GM21576 (cell line): ENCODE measurements at regions not wholly inside any gene's neighbourhood (a gene's known extent, or its start where the extent isn't known, plus 50 kb on each side); places are given as distances from the start of the nearest gene placed in this dataset.
"Not testable (repeated sequence)": the region's sequence is repeated elsewhere in the genome, so short reads cannot be mapped to it uniquely, and the experiment has no call there.

Source experiments
- ATAC-seq: cut with Tn5 transposase; IDR thresholded peaks from one replicate; pipeline ENCODE4 v1.9.1; 2021; ENCODE audit warnings: mild to moderate bottlenecking, moderate library complexity; ENCODE audit not compliant: unreplicated experiment

DNA sequence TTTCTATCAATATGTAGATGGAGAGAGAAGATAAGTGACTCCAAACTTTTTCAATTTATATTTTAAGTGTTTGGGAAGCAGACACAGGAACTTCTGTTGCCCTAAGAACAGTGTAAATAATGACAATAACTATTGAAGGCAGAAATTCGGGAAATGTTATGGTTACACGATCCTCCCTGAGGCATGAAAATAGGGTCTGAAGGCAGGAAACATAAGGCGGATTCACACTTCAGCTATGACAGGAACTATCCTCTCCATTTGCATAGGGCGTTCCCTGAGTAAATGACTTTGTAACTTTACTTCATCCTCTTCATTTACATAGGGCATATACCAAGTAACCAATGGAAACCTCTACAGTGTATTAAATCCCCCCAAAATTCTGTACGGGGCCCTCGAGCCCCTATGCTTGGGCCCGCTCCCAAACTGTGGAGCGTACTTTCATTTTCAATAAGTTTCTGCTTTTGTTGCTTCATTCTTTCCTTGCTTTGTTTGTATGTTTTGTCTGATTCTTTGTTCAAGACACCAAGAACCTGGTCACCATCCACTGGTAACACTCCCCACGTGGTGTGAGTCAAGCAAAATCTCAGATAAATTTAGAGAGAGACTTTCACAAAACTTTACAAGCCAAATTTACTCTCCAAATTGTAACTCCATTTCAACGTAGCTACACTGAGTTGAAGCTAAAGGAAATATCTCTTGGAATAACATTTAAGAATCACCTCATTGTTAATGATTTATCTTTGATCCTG is 2504.3 kb downstream of the ARAP2 start:
- no peak for ATAC-seq

DNA sequence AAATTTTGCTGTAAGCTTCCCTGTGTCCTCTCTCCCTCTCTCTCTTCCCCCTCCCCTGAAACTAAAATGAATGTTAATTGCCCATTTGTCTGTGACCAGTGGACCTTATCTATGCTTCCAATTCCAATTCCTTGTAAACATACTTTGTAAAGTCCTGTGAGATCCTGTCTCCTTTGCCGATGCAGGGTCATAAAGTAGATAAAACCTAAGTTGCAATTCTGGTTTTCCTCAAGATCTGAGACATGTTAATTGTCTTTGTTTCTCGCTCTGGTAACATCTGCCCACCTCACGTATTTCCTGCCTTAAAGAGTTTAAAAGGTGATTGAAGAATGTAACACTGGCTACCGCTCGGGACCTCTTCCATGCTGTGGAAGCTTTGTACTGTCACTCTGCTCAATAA is 2503.4 kb downstream of the ARAP2 start:
- not testable (repeated sequence) for ATAC-seq

DNA sequence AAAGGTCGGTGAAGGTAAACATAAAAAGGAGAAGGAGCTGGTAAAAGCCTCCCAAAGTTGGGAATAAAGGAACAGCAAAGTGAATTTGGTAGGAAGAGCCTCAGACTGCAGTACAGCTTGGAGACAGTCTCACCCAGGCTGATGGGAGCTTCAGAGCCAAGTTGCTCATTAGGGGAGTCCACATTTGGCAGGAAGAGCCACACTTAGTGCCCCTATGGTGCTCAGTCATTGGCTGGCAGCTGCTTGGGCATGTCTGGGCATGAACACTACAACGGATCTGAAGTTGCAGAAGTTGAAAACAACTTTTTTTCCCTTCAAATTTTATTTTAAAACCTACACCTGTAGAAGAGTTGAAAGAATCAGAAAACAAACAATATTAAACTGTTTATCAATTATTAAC is 2497.3 kb downstream of the ARAP2 start:
- no peak for ATAC-seq

DNA sequence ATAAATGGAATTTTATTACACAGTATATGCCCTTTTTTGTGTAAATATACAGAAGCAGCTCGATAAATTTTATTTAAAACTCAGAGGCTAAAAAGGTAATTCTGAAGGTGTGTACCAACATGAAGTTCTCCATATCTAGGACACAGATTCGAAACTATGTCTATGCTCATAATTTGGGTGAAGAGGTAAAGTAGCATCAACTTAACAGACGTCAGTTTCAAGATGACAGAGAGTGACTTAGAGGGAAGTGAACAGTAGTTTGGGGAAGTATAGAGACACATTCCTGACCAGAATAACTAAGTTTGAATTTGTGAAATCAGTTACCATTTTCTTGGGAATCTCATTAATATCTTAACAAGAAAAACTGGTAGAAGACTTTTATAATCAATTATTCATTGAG is 2493.3 kb downstream of the ARAP2 start:
- ATAC-seq = no peak

DNA sequence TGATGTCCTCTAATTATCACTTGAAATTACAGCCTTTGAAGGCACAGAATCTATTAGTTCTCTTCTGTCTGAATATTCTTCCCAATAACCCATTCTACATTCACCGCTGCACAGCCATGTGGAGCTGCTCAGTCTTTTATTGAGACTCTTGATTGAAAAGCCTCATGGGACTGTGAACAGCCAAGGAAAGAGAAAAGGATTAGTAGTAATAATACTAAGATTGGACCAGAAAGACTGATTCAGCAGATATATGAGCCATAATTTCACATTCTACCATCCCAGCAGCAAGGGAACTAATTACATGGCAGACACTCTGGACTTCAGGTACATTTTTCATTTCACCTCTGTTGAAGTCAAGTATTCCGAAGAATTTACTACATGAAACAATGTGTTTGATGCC is 2471.7 kb downstream of the ARAP2 start:
- no peak for ATAC-seq

DNA sequence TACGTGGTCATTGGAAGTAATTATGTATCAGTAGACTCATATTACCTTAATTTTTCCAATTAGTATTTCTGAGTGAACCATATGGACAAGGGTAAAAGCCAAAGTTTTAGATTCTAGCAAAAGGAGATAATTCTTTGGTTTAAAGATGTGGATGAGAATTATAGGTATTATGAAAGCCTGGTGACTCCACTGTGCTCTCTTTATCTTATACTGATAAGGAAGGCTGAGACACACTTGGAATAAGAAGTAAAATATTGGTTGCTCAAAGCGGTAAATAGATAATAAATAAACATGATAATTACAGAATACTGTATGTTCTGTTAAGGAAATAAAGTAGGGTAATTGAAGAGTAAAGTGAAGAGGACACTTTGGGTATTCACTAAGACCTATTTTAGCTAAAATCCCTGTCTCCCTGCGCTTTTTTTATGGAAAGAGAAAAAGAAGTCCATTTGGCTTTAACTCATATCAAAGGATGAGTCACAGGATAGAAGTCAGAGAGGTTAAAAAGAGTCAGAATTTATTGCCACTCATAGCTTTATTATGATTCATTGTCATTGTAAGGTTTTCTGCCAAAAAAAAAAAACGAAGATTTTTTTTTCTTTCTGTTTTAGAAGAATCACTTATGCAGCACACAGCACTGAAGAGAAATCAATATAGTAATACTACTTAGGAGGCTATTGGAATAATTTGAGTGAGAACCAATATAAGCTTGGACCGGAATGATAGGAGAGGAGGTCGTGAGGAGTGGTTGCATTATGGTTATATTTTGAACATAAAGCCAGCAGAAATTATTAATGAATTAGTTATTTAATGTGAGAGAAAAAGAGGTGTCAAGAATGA is 2463.1 kb downstream of the ARAP2 start:
- ATAC-seq = no peak

DNA sequence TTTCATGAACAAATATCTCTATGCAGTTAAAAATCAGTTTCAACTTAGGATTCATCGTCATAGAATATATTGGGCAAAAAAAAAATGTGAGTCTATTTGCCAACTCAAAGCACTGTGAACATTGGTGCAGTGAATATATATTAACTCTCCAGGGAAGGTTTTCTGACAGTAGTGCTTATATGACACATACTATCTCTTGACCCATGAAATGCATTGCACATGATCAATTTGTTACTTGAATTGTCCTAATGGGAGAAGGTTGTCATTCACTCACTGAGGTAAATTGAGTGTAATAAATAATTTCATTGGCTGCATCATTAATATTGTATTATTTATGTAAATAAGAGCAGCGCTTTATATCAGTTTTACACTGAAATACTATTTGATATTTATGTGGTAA is 2458.5 kb downstream of the ARAP2 start:
- ATAC-seq = no peak

DNA sequence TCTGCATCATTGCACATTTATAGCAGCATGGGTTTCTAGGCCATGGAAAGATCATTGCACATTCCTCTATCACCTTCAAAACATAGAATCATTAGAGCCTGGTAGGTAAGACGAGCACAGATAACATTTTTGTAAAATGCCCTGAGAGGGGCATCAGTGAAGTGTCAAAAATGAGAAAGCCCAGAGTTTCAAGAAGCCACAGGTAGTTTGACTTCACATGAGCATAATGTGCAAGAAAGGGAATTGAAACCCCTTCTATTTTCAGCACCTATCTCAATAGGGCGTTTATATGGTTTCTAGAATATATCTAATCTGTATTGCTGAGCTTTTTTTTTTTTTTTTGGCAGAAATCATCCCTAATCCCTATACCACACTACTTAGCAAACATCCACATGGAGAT is 2441.7 kb downstream of the ARAP2 start:
- no peak for ATAC-seq

DNA sequence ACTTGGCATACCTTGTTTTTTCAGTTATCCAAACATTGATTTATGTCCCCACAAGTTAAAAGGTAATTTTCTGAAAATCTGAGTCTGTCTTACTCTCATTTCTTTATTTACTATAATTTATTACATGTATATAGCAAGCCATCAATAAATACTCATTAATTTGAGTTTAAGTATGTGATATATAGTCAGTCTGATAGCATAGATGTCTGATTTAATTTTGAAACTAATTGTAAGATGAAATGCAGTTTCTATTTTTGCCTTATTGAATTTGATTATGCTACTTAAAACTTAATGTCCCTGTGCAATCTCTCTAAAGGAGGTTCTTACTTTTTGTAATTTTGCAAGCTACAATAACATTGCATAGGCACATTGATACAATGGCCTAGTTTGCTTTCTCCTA is 2418.6 kb downstream of the ARAP2 start:
- no peak for ATAC-seq

DNA sequence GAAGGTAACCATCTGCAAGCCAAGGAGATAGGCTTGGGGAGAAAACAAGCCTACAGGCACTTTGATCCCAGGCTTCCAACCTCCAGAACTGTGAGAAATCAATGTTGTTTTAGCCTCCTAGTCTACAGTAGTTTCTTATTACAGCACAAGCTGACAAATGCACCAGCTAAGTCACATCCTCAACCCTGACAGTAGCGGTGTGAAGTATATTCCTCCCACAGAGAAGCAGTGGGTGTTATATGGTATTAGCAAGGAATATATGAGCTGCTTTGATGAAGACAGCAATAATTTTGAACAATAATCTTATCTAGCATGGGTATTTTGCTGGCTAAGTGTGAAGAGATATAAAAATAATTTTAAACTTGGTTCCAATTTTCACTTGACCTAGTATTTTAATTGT is 2415.0 kb downstream of the ARAP2 start:
- ATAC-seq = not testable (repeated sequence)

DNA sequence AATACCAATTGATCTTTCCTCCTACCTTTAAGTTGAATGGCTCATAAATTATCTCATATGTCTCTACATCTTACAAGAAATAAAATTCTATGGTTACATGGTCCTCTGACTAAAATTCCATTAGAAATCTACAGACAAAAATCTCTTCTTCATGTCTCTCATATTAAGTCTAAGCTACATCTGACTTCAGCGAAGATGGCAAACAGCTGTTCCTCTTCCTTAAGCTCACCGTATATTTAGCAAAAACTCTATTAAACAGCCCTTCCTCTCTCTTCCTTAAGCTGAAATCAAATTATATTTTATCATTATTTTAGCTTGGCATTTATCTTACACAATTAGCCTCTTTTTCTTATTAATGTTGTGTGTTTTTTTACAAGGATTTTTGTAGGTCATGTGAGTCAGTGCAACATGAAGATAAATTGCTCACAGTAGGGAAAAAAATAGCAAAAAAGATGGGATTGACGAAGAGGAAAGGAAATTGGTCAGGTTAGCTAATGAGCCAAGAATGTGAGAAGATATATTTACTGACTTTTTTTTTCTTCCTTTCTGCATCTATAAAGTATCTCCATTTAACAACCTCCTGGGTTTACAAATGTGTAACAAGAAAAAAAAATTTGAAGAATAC is 2412.8 kb downstream of the ARAP2 start:
- ATAC-seq = no peak

DNA sequence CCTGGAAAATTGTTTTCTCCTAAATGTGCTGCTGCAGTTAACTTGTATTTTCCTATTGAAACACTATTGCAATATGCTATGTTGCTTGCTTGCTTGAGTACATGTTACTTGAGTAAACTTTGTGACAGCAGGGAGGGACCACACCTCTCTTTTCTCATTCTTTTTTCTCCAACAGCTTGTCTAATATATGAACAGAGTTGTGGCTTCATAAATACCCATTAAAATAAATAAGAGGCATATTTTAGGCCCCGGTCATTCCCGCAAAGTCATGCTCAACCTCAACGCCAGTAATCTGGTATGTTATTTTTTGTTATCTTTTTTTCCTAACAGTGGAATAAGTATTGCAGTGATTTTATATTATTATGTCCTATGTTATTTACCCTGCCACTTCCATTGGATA is 2408.6 kb downstream of the ARAP2 start:
- ATAC-seq = not testable (repeated sequence)

DNA sequence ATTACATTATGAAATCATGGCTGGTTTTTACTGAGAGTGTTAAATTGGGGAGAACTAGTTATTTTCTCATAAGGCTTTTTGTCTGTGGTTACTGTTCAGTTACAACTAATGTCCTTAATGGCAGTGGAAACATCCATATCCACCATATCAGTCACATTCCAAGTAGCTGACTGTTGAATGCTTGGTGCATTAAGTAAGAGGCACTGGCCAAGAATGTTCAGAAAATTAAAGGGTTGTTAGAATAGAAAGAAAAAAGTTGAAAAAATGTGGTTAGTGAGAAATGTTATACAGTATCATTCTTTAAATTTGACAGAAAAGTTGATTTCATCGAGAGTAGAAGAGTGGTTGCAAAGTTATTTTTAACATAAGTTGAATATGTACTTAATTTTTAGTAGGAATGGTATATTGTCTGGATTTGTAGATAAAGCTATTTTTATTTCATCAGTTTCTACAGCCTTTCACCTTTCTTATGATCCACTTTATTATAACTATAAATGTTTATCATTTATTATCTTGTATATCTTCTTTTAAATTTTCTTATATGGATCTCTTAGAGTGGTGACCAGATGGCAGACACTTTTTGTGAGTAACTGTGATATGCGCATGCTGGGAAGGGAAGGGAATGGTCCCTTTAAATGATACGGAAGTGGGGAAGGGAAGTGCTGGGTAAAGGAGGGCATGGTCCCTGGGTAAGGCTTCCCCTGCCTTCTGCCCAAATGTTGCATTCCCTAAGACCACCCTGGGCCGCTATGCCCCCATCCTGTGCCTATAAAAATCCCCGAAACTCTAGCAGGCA is 2407.1 kb downstream of the ARAP2 start:
- no peak for ATAC-seq

DNA sequence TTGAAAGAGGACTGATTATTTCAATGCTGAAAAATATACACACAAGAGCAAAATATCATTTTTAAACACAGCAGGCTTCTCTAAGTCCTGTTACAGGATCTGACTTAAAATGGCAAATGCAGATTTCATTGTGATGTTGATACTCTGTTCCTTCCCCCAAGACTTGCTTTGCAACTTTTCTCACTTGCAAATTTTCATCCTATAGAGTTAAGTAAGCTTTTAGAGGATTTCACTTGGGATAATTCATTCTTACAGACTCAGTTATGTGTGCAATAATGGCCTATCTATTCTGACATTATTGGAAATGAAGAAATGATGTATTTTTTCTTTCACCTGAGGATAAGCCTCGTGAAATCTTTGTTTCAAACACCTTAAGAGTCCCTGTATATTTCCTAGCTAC is 2403.2 kb downstream of the ARAP2 start:
- no peak for ATAC-seq

DNA sequence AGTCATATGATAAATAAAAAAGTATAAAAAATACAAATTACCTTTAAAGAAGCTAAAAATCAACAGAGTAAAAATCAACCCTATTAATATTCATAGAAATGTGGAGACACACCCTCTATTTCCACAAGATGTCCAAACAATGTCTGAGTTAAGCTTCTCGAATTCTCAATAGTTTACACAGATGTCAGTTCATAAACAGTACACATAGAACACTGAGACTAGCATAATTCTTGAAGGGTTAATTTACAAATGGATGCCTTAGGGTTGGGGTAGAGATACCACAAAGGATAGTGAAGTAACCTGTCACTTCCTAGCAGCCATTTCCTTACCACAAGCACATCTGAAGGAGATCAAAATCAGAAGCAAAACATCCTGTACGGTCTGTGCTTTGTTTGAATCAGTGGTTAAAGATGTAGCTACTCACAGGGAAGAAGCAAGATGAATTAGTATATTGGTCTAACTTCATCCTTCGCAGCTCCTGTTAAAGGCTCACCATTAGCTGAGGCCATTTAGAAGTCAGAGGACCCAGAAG is 2393.9 kb downstream of the ARAP2 start:
- no peak for ATAC-seq

DNA sequence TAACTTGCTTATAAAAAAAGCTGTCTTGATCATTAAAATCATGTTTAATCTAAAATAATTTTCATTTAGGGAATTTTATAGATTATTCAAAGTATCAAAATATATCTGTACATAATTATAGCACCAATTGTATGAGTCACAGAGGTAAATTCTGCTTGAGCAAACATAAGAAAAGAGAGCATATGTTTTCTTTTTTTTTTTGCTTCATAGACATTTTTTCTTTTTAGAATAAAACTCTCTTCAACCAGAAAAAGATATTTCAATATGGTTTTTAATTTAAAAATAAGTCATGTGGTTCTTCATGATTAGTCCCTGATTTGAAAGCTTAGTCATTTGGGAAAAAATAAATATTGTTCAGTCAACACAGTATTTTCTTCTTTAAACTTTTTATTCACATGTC is 2390.6 kb downstream of the ARAP2 start:
- ATAC-seq = not testable (repeated sequence)

DNA sequence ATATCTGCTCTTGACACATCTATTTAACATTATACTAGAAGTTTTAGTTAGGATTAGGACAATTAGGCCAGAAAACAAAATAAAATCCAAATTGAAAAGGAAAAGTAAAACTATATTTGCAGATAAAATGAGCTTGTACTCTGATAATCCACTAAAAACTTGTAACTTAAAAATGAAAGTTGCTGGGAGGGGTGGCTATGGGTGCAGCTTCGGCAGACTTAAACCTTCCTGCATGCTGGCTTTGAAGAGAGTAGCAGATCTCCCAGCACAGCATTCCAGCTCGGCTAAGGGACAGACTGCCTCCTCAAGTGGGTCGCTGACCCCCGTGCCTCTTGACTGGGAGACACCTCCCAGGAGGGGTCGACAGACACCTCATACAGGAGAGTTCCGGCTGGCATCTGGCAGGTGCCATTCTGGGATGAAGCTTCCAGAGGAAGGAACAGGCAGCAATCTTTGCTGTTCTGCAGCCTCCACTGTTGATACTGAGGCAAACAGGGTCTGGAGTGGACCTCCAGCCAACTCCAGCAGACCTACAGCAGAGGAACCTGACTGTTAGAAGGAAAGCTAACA is 2379.9 kb downstream of the ARAP2 start:
- no peak for ATAC-seq

DNA sequence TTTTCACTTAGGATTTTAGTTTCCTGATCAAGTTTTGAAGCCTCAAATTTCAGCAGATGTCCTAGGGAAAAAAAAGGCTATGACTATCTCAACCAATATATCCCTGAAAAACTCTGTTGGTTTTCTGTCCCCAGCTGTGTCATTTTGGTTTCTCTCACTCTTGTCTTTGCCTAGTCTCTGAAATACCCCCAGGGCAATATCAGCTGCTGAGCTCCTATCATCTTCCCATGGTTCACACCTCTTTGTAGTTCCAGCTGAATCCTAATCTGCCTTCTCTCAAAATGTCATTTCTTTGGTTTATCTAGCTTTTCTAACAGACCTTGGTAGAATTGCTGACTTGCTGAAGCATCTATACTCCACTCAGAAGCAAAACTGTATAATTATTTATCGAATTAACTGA is 2370.5 kb downstream of the ARAP2 start:
- ATAC-seq = no peak

DNA sequence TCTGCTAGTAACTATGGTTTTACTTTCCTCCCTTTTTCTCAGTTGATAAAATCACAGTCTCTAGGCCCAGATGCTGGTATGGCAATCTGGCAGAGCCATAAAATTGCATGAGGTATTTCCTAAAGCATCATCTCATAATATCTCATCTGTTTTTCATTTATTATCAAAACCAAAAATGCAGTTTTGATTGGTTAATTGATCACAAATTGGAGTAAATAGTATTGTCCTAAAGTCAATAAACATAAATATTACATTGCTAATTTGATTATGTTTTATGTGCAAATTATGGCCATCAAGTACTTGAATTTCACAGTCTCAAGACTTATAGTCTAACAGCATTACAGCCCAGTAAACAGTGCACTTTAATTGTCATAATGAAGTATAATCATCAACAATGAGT is 2365.6 kb downstream of the ARAP2 start:
- no peak for ATAC-seq

DNA sequence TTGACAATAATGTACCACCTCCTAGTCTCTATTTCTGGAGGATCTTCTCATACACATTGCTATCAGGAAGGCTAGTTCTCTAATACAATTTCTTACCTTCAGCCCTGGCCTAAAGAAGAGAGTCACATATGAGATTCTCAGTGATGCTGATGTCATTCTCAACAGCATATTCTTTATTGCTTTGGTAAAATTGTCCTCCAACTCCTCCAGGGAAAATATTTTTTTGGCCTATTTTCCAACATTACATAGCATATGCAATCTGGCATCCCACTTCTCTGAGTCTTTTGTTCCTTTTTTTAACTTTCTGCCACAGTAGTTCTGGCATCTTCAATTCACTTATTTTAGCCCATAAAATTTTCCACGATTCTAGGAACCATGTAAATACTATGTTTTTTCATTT is 2363.1 kb downstream of the ARAP2 start:
- no peak for ATAC-seq
